DND-41 (cell line): ENCODE measurements at regions not wholly inside any gene's neighbourhood (a gene's known extent, or its start where the extent isn't known, plus 50 kb on each side); places are given as distances from the start of the nearest gene placed in this dataset.

ENCODE experiments used
- EZH2 ChIP-seq: IDR thresholded peaks from 3 replicates; pipeline ENCODE4 v1.6.1; 2012; ENCODE audit warnings: borderline replicate concordance, low read depth, mild to moderate bottlenecking, moderate library complexity, low read length, inconsistent platforms; ENCODE audit not compliant: severe bottlenecking
- TF ChIP-seq, protein P1 (sequence below): IDR thresholded peaks from 2 replicates; pipeline ENCODE4 v1.5.1; 2012; ENCODE audit warnings: borderline replicate concordance, low read length, moderate library complexity, mild to moderate bottlenecking; ENCODE audit not compliant: poor library complexity, severe bottlenecking; ENCODE audit errors: extremely low read depth

DNA sequence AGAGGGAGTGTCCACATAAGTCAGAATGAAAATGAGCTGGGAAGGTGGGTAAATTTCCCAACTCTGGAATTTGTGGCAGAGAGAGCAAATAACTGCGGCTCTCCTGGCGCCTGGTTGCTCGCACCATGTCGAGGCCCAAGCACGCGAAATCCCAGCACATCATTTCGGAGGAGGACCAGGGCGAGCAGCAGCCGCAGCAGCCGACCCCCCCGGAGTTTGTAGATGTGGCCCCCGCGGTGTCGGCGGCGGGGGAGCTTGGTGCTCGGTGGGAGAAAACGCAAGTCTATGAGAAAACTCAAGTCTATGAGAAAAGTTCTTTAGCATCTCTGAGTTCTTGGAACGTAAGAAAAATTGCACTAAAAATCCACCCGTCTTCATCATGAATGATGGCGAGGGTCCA lies 60.3 kb downstream of the ACTBL2 start:
- TF ChIP-seq, protein P1, sequence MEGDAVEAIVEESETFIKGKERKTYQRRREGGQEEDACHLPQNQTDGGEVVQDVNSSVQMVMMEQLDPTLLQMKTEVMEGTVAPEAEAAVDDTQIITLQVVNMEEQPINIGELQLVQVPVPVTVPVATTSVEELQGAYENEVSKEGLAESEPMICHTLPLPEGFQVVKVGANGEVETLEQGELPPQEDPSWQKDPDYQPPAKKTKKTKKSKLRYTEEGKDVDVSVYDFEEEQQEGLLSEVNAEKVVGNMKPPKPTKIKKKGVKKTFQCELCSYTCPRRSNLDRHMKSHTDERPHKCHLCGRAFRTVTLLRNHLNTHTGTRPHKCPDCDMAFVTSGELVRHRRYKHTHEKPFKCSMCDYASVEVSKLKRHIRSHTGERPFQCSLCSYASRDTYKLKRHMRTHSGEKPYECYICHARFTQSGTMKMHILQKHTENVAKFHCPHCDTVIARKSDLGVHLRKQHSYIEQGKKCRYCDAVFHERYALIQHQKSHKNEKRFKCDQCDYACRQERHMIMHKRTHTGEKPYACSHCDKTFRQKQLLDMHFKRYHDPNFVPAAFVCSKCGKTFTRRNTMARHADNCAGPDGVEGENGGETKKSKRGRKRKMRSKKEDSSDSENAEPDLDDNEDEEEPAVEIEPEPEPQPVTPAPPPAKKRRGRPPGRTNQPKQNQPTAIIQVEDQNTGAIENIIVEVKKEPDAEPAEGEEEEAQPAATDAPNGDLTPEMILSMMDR, result no peak
- TF ChIP-seq EZH2, result no peak
